NCI-H82 treated with DMSO at 0.1 percent for 48 hours (cell line): ENCODE measurements at regions not wholly inside any gene's neighbourhood (a gene's known extent, or its start where the extent isn't known, plus 50 kb on each side); places are given as distances from the start of the nearest gene placed in this dataset.

Experiments used
- DNase-seq: peaks from one replicate; lab custom pipeline; 2025; ENCODE audit not compliant: unreplicated experiment; lab: John Stamatoyannopoulos, UW

DNA sequence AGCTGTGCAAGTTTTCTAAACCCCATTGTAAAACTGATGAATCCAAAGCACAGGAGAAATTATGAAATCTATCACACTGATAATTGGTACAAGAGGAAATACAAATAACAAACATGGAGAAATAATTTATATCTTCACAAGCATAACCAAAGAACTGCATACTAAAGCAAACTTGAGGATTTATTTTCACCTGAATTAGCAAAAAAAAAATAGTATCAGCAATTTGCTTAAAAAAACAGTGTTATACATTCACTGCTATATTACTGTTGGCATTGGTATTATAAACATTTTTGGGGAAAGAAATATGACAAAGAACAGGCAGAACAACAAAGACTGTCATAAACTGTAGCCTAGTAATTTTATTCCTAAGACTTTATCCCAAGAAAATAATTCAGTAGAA lies 230.8 kb upstream of the NRP1 start:
- no peak for DNase-seq

DNA sequence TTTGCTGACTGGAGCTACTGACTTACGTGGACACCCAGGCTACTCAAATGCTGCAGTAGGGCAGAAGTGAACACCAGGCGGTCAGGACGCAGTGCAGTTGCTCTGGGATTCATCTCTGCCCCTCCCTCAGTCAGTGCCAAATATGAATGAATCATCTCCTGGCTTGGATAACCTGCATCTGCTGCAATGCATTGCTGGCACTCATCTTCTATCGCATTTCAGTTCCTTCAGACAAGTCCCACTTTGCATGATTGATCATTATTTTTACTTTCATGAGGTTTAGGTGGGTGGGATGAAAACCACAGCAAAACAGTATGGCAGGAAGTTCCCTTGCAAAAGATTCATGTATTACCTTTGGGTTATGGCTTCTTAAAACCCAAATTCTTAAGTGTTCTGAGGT lies 224.6 kb upstream of the NRP1 start:
- DNase-seq: no peak

DNA sequence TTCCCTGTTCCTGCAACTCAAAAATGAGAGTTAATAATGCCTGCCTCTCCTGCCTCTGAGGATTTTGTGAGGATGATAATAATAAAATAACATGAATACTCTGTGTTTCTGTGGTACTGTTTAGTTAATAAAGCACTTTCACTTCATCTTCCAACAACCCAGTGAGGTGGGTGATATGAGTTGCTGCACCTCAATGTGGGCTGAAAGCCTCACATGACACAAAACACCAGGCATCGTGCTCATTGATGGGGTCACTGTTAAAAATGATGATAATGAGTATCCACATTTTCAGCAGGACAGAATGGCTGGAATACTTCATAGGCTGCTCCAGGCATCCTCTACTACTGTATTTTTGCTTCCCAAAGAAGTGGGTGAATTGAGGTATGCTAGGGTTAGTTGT lies 222.8 kb upstream of the NRP1 start:
- DNase-seq: no peak

DNA sequence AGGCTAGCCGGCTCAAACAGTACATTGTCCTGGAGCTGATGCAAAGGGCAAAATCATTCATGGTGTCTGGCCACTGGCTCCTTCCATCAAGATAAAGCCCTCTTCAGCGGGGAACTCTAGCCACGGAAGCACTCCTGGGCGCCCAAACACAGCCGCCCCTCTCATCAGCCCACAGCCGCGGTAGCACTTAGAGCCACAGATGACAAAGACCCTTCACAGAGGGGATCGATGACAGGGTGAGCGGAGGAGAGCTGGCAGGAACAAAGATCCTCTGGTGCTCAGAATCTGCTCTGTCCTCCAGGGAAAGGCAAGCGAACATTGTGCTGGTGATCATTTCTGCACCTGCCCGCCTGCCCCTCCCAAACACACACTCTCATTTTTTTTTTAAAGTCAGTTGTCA lies 222.2 kb upstream of the NRP1 start:
- no peak for DNase-seq

DNA sequence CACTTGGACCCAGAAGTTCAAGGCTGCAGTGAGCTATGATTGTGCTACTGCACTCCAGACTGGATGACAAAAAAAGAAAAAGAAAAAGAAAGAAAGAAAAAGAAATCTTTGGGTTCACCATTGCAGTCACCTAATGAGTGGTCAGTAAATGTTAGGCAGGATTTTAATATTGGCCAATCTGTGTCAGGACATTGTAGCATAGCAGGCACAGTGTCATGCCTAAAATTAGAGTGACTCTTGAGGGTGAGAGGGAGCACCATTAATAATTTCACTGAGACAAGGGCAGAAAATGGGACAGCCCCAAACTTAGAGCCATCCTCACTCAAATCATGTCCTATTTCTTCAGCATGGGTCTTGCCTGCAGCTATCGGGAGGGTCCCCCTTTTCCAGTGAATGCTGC lies 221.6 kb upstream of the NRP1 start:
- no peak for DNase-seq

DNA sequence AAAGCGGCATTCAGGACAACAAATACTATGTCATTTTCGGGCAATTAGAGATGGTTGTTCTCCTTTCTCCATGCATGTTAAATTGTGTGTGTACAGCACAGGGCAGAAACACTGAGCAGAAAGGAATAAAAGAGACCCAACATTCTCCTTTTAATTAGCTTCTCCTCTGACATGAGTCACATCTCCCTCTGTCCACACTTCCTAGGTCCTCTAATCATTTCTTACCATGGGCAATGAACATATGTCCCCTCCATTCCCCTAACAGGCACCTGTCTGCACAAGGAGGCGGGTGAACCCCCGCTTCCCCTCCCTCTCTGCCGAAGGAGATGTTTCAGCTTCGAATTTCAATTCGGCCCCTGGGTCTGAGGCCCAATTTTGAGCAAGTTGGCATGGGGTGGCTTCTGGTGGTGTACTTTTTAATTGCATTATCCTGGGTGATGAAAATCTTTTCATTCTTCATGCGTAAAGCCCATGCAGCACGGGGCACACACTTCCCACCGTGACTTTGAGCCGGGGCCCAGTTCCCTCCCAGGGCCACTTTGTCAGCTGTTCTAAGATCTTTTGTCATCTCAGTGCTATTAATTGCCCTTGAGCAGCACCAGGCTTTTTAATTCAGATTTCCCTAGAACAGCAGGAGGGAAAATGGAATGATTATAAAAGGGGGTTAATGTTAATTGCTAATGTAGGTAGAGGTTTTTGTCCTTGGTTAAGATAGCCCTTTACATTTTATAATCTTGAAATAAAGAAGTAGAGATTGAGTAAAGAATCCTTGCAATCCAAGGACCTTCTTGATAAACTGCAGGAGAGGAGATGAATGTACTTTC lies 219.5 kb upstream of the NRP1 start:
- DNase-seq: no peak

DNA sequence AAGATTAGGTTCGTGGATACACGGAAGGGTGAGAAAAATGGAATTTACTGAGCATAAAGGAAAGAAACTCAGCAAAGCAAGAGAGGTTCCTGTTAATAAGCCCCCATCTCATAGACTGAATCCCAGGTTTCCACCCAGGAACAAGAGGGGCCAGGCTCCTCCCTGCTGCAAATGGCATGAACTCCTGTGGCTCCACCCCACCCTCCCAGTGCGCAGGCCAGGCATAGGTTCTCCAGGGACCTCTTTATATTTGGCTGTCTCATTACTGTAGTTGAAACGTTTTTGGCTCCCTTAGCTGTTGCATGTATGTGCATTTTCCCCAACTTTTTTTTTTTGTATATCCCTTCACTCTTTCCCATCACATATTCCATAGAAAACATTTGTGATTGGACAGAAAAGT lies 217.8 kb upstream of the NRP1 start:
- no peak for DNase-seq

DNA sequence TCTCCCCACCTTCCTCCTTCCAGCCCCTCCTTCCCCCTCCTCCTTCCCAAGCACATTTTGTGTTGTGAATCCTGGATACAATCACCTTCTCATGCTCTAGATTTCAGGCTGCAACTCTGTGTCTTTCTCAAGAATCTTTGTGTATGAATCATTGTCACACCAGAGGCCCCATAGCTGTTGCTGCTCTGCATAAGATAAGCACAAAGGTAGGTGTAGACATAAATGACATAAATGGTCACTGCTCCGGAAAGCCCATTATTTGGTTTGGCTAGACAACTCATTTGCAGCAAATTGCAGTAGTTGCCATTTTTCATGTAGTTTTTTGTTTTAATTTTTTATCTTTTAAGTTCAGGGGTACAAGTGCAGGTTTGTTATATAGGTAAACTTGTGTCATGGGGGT lies 216.3 kb upstream of the NRP1 start:
- DNase-seq: no peak

DNA sequence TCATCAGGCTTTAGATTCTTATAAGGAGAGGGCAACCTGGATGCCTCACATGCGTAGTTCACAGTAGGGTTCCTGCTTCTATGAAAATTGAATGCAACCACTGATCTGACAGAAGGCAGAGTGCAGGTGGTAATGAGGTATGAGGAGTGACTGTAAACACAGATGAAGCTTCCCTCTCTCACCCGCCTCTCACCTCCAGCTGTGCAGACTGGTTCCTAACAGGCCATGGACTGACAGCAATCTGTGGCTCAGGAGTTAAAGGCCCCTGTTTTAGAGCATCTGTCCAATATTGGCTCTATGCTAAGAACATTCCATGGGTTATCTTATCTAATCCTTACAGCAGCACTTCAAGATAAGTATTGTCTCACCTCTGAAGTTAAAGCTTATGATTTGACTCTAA lies 213.5 kb upstream of the NRP1 start:
- DNase-seq: no peak

DNA sequence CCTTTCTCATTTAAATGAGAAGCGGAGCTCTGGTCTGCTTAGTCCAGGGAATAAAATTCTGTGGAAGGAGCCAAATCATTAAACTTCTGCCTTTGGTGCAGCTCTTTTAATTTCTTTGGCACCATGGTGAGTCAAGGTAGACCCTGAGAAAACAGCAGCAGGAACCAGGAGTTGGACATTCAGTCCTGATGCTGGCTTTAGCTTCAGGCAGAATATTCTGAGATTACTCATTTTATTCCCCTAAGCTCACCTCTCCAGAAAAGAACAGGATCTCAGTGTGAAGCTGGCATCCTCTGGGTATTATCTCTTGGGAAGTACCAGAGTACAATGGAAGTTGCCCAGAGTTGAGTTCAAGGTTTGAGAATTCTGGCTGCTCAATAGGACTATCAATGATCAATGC lies 211.6 kb upstream of the NRP1 start:
- DNase-seq: no peak

DNA sequence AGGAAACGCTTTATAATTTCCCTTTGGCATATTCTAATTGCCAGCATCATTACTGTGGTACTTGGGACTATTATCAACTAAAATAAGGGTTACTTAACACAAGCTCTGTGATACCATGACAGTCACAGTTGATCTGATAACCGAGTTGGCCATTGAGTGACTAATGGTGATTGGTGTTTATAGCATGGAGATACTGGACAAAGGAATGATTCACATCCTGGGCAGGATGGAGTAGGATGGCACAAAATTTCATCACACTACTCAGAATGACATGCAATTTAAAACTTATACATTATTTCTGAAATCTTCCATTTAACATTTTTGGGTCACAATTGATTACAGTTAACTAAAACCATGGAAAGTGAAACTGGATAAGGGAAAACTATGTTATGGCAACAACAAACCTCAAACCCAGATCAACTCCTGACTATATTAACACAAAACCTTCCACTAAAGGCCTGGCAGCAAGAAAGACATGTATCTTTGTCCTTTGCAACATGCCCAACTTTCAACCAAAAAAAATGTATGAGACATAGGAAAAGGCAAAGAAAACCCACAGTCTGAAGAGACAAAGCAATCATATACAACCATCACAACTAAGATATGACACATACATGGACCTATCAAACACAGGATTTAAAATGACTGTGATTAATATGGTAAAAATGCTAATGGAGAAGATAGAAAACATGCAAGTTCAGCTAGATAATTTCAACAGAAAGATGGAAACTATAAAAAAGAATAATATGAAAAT lies 208.5 kb upstream of the NRP1 start:
- DNase-seq: no peak

DNA sequence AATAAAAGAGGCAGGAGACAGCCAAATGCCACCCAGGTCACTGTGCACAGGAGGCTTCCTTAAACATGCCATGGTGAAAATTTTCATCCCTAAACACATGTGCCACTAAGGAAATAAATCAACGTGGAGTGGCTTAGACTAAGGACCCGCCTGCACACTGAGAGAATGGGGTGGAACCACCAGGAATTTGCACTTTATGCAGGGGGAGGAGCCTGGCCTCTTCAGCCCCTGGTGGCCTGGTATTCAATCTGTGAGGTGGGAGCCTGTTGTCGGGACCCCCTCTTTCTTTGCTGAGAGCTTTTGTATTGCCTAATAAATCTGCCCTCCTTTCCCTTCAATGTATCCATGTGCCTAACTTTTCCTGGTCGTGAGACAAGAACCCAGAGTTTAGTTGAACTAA lies 204.6 kb upstream of the NRP1 start:
- no peak for DNase-seq

DNA sequence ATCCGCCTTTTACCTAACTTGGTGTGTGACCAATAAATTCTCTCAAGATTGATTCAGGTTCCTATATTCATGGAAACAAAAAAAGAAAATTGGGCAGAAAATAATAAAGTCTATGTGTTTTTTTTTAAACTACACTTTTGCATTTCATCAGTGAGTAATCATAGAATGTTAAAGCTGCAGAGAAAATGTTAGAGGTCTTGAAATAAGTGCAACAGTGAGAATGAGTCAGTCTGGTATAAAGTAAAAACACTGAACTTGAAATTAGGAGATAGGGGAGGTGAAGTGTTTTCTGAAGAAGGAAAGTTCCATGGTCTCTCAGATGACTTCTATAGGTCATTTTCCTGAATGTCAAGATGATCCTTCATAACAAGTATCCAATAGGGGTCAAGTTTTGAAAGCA lies 202.6 kb upstream of the NRP1 start:
- no peak for DNase-seq

DNA sequence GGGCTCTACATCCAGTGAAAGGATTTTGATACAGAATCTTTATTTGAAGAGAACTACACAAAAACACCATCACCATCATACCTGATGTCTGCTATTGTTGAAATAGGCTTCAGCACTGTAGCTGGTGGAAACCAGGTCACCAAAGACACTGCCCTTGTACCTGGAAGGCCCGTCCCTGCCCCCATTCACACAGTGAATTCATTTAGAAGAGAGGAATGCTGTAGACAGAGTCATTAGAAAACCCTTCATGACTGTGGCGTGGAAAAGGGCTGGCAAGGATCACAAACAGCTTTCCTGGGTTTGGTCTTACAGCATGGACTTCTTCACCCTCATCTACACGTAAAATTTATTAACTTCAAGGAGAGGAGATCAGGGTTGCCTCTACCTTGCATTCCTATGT lies 202.0 kb upstream of the NRP1 start:
- DNase-seq: no peak

DNA sequence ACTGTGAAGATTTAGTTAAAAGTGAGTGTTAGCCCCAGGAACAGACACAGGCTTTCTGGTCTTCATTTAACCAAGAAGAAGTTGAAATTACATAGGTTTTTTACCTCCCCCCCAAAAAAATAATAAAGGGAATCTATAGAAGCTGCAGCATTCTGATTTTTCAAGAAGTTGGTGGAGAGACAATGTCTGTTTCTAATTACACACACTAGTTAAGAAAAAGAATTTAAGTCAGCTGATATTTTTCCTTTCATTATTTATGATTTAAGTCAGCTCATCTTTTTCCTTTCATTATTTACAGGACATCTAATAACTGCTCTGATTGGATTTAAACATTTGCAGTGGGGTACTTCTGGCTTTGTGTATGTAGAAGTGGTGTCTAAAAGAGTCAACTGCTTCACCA lies 201.4 kb upstream of the NRP1 start:
- DNase-seq: no peak

DNA sequence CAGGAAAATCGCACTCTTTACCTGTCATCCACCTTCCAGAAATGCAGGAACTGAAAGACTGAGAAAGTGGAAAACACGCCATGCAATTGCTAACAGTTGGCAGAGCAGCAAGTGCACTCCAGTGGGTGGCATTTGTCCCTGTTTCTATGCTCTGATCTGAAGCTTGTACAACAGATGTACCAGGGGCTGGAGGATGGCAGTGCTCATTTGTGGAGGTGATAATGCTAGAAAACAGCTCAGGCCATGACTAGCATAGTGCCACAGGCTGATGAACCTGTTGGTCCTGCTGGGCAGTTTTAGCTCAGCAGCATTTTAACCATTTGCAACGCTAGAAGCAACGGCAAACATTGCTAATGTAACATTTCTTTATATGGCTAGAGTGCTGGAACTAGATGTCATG lies 199.9 kb upstream of the NRP1 start:
- DNase-seq: no peak

DNA sequence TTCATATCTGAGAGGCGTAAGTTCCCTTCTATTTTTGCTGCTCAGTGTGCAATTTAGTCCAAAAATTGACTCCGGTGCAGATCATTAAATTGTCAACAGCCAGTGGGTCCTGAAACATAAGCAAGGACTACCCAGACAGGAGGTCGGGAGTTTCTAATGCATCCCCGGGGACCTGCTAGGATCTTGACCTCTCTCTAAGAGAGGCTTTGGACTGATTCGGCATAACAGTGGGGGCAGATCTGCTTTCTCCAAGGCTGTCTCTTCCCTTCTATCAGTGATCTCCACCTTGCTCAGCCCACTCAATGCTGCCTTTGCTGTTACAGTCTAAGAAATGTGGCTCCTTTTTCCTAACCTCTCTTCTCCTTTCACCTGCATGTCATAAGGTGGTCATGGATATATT lies 199.1 kb upstream of the NRP1 start:
- no peak for DNase-seq

DNA sequence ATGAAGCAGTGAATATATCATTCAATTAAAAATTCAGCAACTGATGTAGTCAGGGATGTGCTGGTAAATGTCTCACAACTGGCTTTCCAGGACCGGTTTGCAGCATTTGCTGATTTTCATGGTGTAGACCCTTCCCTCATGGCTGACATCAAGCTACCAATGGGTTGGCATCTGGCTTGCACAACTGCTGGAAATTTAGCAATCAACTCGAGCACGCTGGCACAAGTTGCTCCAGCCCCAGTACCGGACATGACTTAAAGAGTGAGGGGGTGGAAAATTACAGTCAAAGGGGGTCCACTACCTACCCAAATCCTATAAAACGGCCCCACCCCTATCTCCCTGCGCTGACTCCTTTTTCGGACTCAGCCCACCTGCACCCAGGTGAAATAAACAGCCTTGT lies 198.4 kb upstream of the NRP1 start:
- no peak for DNase-seq

DNA sequence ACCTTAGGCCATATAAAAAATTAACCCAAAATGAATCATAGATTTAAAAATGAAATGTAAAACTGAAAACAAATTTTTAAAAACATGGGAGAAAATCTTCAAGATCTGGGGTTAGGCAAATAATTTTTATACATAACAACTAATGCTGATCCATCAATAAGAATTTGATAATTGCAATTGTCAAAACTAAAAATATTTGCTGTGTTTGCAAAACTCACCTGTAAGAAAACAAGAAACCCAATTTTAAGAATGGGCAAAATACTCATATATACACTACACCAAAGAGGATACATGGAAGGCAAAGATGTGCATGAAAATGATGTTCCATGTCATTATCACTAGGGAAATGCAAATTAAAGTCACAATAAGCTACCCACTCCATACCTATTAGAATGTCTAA lies 194.8 kb upstream of the NRP1 start:
- DNase-seq: no peak

DNA sequence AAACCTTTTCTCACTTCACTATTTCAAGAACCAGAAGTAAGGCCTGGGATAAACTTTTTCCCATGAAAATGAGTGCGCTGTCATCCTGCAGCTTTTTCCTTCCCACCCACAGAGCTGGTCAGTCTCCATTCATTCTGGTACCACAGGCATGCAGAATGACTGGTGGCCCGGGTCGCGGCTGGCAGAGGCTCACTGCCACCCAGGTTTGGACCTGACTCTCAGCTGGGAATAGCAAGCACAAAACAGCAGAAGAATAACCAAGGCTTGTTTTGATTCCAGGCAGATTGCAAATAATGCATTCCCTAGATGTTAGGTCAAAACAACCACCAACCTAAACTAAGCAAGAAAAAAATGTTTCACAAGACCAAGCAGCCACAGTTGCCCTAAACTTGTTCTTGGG lies 190.5 kb upstream of the NRP1 start:
- DNase-seq: no peak

DNA sequence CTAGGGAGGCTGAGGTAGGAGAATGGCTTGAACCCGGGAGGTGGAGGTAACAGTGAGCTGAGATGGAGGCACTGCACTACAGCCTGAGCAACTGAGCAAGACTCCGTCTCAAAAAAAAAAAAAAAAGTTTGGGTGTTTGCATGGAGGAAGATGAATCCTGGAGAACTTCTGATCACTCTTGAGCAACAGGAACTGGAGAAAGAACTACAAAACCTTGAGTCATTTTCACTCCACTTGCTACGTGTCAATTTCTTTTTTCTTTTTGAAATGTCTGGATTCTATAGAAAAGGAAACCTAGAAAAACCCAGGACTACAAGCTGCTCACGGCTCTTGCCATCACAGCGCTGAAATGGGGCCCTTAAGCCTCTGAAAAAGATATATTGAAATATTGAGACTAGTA lies 189.6 kb upstream of the NRP1 start:
- DNase-seq: no peak

DNA sequence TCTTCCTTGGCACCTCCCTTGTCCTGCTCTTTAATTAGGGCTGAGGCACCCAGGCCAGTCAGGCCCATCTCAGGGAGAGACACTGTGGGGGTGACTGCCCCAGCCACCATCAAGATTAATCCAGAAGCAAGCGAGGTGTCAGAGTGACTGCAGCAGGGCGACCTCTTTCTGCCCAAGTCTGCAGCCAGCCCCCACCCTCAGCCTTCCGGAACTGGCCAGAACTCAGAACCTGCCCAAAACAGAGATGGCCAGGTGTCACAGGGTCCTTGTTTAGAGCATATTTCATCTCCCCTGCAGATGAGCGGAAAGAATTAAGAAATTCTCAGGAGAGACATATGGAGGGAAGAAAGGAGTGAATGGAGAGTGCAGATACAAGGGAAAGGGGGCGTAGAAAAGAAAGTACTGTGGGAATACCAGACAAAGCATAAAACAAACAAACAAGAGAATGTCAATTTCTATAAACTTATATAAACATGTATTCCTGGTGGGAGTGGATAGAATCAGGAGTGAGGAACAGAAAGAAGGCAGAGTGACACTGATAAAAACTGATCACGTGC lies 188.8 kb upstream of the NRP1 start:
- DNase-seq: no peak
